HG03064 (cell line): ENCODE measurements at regions not wholly inside any gene's neighbourhood (a gene's known extent, or its start where the extent isn't known, plus 50 kb on each side); places are given as distances from the start of the nearest gene placed in this dataset.
A peak's percentile ranks its signal among the peaks of the same experiment; 100 is the strongest.

Source experiments
- ATAC-seq: cut with Tn5 transposase; IDR thresholded peaks from one replicate; pipeline ENCODE4 v1.9.1; 2021; ENCODE audit warnings: low read depth; ENCODE audit not compliant: unreplicated experiment

GRCh38 chr14:22479132-22479531 is 109.9 kb downstream of the DAD1 start:
- ATAC-seq, result no peak

- ATAC-seq, result no peak
Observed at GRCh38 chr14:22478670-22479069, 110.4 kb downstream of the DAD1 start.

- ATAC-seq, result no peak
Observed at GRCh38 chr14:22478247-22478646, 110.8 kb downstream of the DAD1 start.

- no peak for ATAC-seq
Observed at GRCh38 chr14:22477569-22478194, 111.3 kb downstream of the DAD1 start.

GRCh38 chr14:22476887-22477286 is 112.1 kb downstream of the DAD1 start:
- no peak for ATAC-seq

GRCh38 chr14:22476005-22476751 is 112.8 kb downstream of the DAD1 start:
- ATAC-seq, result no peak

- no peak for ATAC-seq
Observed at GRCh38 chr14:22475381-22475780, 113.6 kb downstream of the DAD1 start.

GRCh38 chr14:22474730-22475351 is 114.2 kb downstream of the DAD1 start:
- ATAC-seq, result no peak

- no peak for ATAC-seq
Observed at GRCh38 chr14:22472935-22473854, 115.8 kb downstream of the DAD1 start.

- ATAC-seq, result no peak
Observed at GRCh38 chr14:22472466-22472865, 116.6 kb downstream of the DAD1 start.

GRCh38 chr14:22471545-22472121 is 117.4 kb downstream of the DAD1 start:
- ATAC-seq, result no peak

GRCh38 chr14:22469538-22470303 is 119.3 kb downstream of the DAD1 start:
- ATAC-seq, result no peak

- no peak for ATAC-seq
Observed at GRCh38 chr14:22468830-22469229, 120.2 kb downstream of the DAD1 start.

- peak; percentile 42 for ATAC-seq
Observed at GRCh38 chr14:22466491-22466890, 122.5 kb downstream of the DAD1 start.

- peak; percentile 26 for ATAC-seq
Observed at GRCh38 chr14:22465201-22465840, 123.7 kb downstream of the DAD1 start.

GRCh38 chr14:22464422-22465142 is 124.4 kb downstream of the DAD1 start:
- ATAC-seq, result peak; percentile 64

- ATAC-seq, result no peak
Observed at GRCh38 chr14:22463763-22464173, 125.3 kb downstream of the DAD1 start.

- ATAC-seq, result no peak
Observed at GRCh38 chr14:22462923-22463322, 126.1 kb downstream of the DAD1 start.
